Activated CD4-positive, alpha-beta T cell treated with anti-CD3 and anti-CD28 coated beads for 36 hours (primary cell): ENCODE measurements at regions not wholly inside any gene's neighbourhood (a gene's known extent, or its start where the extent isn't known, plus 50 kb on each side); places are given as distances from the start of the nearest gene placed in this dataset.
"Not testable (repeated sequence)": the region's sequence is repeated elsewhere in the genome, so short reads cannot be mapped to it uniquely, and the experiment has no call there.

Experiments
- ATAC-seq: fragments of 200-7000 bp; cut with Tn5 transposase; one replicate; pipeline ENCODE4 v1.10.0; 2021; ENCODE audit warnings: mild to moderate bottlenecking, moderate library complexity
- CTCF ChIA-PET: fragments of 350-600 bp; sonication (Branson Sonifier 250); formaldehyde crosslinking; loops from one replicate; lab custom pipeline; 2021; ENCODE audit warnings: antibody characterized with exemption; lab: Charles Lee
- POLR2A ChIA-PET: fragments of 350-600 bp; sonication (Branson Sonifier 250); formaldehyde crosslinking; loops from one replicate; lab custom pipeline; 2021; ENCODE audit warnings: antibody characterized with exemption, inconsistent platforms; lab: Charles Lee
- DNase-seq: peaks from one replicate; pipeline ENCODE4 v3.0.0-alpha.2; 2020
- H3K27ac Mint-ChIP-seq: one replicate; pipeline ENCODE4 v1.8.0; 2021; ENCODE audit warnings: mixed read lengths
- H3K27me3 Mint-ChIP-seq: one replicate; pipeline ENCODE4 v1.8.0; 2021; ENCODE audit warnings: mixed read lengths
- H3K36me3 Mint-ChIP-seq: one replicate; pipeline ENCODE4 v1.8.0; 2021; ENCODE audit warnings: low read depth, mixed read lengths
- H3K4me1 Mint-ChIP-seq: one replicate; pipeline ENCODE4 v1.8.0; 2021; ENCODE audit warnings: mixed read lengths
- H3K4me3 Mint-ChIP-seq: one replicate; pipeline ENCODE4 v1.8.0; 2021; ENCODE audit warnings: mild to moderate bottlenecking, moderate library complexity, mixed read lengths
- H3K9me3 Mint-ChIP-seq: one replicate; pipeline ENCODE4 v1.8.0; 2021; ENCODE audit warnings: low read depth, mixed read lengths
- intact Hi-C, 2 experiments: fragments of 100-400 bp; cut with DNase I in 1 of 2; cut with micrococcal nuclease in 1 of 2; formaldehyde crosslinking; loops; one replicate each; pipeline versions ENCODE4 v1.14.2 to v1.15.1; 2022 to 2024; cut with DNase I, micrococcal nuclease

- Mint-ChIP-seq H3K9me3 (no peaks in the 10 kb centered on the region), H3K27ac (no peak overlapping the region), H3K4me3 (no peak overlapping the region), H3K4me1 (no peaks in the 10 kb centered on the region), H3K27me3 (no peaks in the 10 kb centered on the region), H3K36me3 (no peaks in the 10 kb centered on the region)
- DNase-seq (no peak), ATAC-seq (no peak)
- CTCF ChIA-PET: no interaction called here
- intact Hi-C loops: no loop called here
- POLR2A ChIA-PET: interaction anchor here (0.7 kb wide), 1 partner anchor 215 kb away, joined by 3 read pairs; no protein-coding TSS in a partner anchor
Observed at GRCh38 chrX:17968367-17968766, 107.3 kb upstream of the RAI2 start.

GRCh38 chrX:17967888-17968287, 106.8 kb upstream of the RAI2 start:
- ATAC-seq (no peak), DNase-seq (no peak)
- ChIA-PET CTCF (no interaction called here), POLR2A (no interaction called here)
- Mint-ChIP-seq H3K36me3 (no peaks in the 10 kb centered on the region), H3K4me1 (no peaks in the 10 kb centered on the region), H3K9me3 (no peaks in the 10 kb centered on the region), H3K27ac (no peak overlapping the region), H3K27me3 (no peaks in the 10 kb centered on the region), H3K4me3 (no peak overlapping the region)
- intact Hi-C loops: no loop called here

GRCh38 chrX:17964871-17965270, 103.8 kb upstream of the RAI2 start:
- ChIA-PET POLR2A (no interaction called here), CTCF (interaction anchor here (0.6 kb wide), 1 partner anchor 285 kb away, joined by 3 read pairs; no protein-coding TSS in a partner anchor)
- no peak for DNase-seq
- H3K4me3 Mint-ChIP-seq: no peak overlapping the region
- no peak for ATAC-seq
- no peak overlapping the region for H3K27ac Mint-ChIP-seq
- no peaks in the 10 kb centered on the region for H3K36me3 Mint-ChIP-seq
- no peaks in the 10 kb centered on the region for H3K9me3 Mint-ChIP-seq
- no peaks in the 10 kb centered on the region for H3K27me3 Mint-ChIP-seq
- no peaks in the 10 kb centered on the region for H3K4me1 Mint-ChIP-seq
- intact Hi-C loops: no loop called here

DNA sequence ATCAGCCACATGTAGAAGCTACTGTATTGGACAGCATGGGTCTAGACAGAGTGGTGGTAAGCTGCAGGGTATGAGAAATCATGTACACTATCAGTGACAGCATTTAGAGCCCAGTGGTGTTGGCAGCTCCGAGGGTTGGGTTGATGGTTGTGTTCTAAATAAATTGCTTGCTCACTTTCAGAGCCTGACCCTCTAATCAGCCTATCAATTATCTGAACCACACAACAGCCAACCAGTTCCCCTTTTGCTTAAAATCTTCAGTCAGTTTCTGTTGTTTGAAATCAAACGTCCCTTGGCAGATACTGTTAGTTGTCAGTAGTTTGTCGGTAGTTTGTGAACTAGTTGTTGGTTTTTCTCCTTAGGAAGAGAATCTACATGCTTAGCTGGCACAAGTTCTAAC, 99.8 kb upstream of the RAI2 start:
- H3K4me1 Mint-ChIP-seq: no peaks in the 10 kb centered on the region
- CTCF ChIA-PET: interaction anchor here (1.0 kb wide), 1 partner anchor 316 kb away, joined by 3 read pairs; no protein-coding TSS in a partner anchor
- no peaks in the 10 kb centered on the region for H3K9me3 Mint-ChIP-seq
- DNase-seq (no peak), ATAC-seq (no peak)
- no peaks in the 10 kb centered on the region for H3K36me3 Mint-ChIP-seq
- POLR2A ChIA-PET: no interaction called here
- intact Hi-C loops: no loop called here
- H3K4me3 Mint-ChIP-seq: no peak overlapping the region
- no peak overlapping the region for H3K27ac Mint-ChIP-seq
- no peaks in the 10 kb centered on the region for H3K27me3 Mint-ChIP-seq

DNA sequence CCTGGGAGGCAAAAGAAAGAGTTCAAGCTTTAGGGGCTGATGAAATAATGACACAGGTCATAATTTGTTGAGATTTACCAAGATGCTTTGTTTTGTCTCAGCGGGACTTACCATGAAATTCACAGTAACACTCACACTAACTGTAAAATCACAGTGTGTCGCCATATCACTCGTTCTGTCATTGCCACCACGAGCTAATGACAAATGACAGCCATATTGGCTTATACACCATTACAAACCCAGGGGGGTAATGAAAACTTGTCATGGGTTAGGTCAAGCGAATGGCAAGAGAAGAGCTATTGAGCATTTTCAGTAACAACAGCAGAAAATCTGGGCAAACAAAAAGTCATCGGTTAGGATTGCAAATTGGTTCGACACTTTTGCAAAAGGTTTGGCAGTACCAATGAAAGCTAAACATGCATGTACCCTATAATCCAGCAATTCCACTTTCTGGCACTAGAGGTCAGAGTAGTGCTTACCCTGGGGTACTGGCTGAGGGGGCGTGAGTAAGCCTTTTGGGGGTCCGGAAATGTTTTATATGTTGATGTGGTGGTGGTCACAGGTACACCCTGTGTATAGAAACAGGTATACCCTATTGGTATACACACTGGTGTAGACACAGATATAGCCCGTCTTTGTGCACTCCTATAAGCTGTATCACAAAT, 83.9 kb upstream of the RAI2 start:
- Mint-ChIP-seq H3K27me3 (no peaks in the 10 kb centered on the region), H3K4me3 (no peak overlapping the region), H3K27ac (no peak overlapping the region), H3K4me1 (no peaks in the 10 kb centered on the region), H3K36me3 (no peaks in the 10 kb centered on the region), H3K9me3 (no peaks in the 10 kb centered on the region)
- no peak for ATAC-seq
- ChIA-PET CTCF (interaction anchor here (0.6 to 1.4 kb wide), 6 partner anchors 36 to 437 kb away, joined by 3 read pairs; no protein-coding TSS in a partner anchor), POLR2A (no interaction called here)
- DNase-seq: peak; percentile 8
- intact Hi-C loops: loop anchor here in 1 of 2 experiments (2.0 kb wide), 1 partner anchor 434 kb away; no protein-coding TSS in a partner anchor

DNA sequence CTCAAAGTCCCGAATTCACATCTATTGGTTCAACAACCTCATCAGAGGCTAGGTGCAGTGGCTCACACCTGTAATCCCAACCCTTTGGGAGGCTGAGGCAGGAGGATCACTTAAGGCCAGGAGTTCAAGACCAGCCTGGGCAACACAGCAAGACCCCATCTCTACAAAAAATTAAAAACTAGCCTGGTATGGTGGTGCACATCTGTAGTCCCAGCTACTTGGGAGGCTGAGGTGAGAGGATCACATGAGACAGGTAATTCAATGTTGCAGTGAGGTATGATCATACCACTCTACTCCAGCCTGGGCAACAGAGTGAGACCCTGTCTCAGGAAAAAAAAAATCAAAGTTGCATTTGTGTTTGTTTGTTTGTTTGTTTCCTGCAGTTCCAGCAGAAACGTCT, 80.1 kb upstream of the RAI2 start:
- H3K4me1 Mint-ChIP-seq, H3K4me3 Mint-ChIP-seq, DNase-seq, H3K9me3 Mint-ChIP-seq, H3K27ac Mint-ChIP-seq, intact Hi-C loops, CTCF ChIA-PET, ATAC-seq, POLR2A ChIA-PET, H3K27me3 Mint-ChIP-seq, H3K36me3 Mint-ChIP-seq: not testable (repeated sequence)

DNA sequence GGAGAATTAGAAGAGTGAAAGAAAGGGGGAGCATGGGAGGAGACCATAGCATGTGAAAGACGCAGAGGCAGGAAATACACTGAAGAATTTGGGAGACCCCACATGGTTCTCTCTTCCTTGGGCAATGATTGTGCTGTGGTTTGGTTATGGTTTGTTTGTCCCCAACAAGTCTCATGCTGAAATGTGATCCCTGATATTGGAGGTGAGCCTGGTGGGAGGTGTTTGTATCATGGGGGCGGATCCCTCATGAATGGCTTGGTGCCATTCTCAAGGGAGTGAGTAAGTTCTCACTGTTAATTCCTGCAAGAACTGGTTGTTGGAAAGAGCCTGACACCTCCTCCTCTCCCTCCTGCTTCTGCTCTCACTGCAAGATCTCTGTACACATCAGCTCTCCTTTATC, 78.6 kb upstream of the RAI2 start:
- POLR2A ChIA-PET: no interaction called here
- Mint-ChIP-seq H3K27me3 (no peaks in the 10 kb centered on the region), H3K4me3 (no peak overlapping the region), H3K36me3 (no peaks in the 10 kb centered on the region), H3K27ac (no peak overlapping the region), H3K4me1 (no peaks in the 10 kb centered on the region), H3K9me3 (no peaks in the 10 kb centered on the region)
- ATAC-seq (no peak), DNase-seq (no peak)
- intact Hi-C loops: no loop called here
- CTCF ChIA-PET: no interaction called here

- no peaks in the 10 kb centered on the region for H3K4me1 Mint-ChIP-seq
- ATAC-seq: no peak
- POLR2A ChIA-PET: no interaction called here
- H3K27me3 Mint-ChIP-seq: no peaks in the 10 kb centered on the region
- intact Hi-C loops: no loop called here
- no peaks in the 10 kb centered on the region for H3K9me3 Mint-ChIP-seq
- no peak overlapping the region for H3K4me3 Mint-ChIP-seq
- DNase-seq: no peak
- CTCF ChIA-PET: interaction anchor here (1.2 kb wide), 1 partner anchor 9 kb away, joined by 3 read pairs; no protein-coding TSS in a partner anchor
- H3K36me3 Mint-ChIP-seq: no peaks in the 10 kb centered on the region
- no peak overlapping the region for H3K27ac Mint-ChIP-seq
Observed at GRCh38 chrX:17933856-17934255, 72.8 kb upstream of the RAI2 start.

DNA sequence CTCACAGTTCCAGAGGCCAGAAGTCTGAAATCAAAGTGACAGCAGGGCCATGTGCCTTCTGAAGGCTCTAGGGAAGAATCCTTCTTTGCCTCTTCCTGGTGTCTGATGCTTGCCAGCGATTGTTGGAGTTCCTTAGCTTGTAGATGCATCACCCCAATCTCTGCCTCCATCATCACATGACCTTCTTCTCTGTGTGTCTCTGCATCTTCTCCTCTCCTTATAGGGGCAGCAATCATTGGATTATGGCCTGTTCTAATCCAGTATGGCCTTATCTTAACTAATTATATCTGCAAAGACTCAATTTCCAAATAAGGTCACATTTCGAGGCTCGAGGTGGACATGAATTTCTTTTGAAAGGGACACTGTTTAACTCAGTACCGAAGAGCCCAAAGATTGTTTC, 71.7 kb upstream of the RAI2 start:
- intact Hi-C loops: no loop called here
- Mint-ChIP-seq H3K9me3 (no peaks in the 10 kb centered on the region), H3K4me1 (no peaks in the 10 kb centered on the region), H3K27me3 (no peaks in the 10 kb centered on the region), H3K36me3 (no peaks in the 10 kb centered on the region), H3K27ac (no peak overlapping the region), H3K4me3 (no peak overlapping the region)
- DNase-seq (no peak), ATAC-seq (no peak)
- CTCF ChIA-PET: no interaction called here
- POLR2A ChIA-PET: no interaction called here

DNA sequence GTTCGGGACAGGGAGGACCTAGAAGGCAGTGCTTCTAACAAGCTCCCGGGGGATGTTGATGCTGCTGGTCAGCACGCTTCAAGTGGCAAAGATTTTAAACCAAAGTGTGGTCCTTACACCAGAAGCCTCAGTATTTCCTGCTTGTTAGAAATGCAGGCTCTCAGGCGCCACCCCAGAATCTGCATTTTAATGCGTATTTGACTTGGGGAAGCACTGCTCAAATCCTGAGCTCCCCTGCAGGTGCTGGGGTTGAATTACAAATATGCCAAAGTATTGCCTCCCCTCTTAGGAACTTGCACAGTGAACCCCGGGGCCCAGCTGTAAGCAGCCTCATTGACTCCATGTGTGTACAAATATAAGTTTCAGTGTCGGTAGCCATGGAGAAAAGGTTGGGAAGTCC, 70.8 kb upstream of the RAI2 start:
- Mint-ChIP-seq H3K4me3 (no peak overlapping the region), H3K27me3 (no peaks in the 10 kb centered on the region), H3K9me3 (no peaks in the 10 kb centered on the region), H3K27ac (no peak overlapping the region), H3K4me1 (no peaks in the 10 kb centered on the region), H3K36me3 (no peaks in the 10 kb centered on the region)
- ChIA-PET CTCF (no interaction called here), POLR2A (no interaction called here)
- ATAC-seq: no peak
- intact Hi-C loops: no loop called here
- DNase-seq: no peak

DNA sequence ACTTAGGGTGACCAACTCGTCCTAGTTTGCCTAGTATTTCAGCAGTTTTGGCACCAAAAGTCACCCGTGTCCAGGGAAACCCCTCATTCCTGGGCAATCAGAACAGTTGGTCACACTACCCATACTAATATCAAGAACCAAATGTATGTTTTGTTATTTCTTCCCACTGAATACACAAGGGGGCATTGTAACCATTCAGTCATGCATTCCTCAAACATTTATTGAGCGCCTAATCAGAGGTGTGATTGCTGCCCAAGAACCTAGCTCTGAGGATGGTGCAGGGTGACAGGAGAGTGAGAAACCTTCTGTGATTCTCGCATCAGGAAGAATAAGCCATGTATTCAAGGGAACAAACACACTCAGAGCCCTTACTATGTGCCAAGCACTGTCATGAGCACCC, 69.8 kb upstream of the RAI2 start:
- no peaks in the 10 kb centered on the region for H3K4me1 Mint-ChIP-seq
- no peak overlapping the region for H3K27ac Mint-ChIP-seq
- DNase-seq (no peak), ATAC-seq (no peak)
- ChIA-PET CTCF (no interaction called here), POLR2A (no interaction called here)
- no peak overlapping the region for H3K4me3 Mint-ChIP-seq
- H3K36me3 Mint-ChIP-seq: no peaks in the 10 kb centered on the region
- intact Hi-C loops: no loop called here
- H3K9me3 Mint-ChIP-seq: peaks cover 6% of the 10 kb centered on the region
- H3K27me3 Mint-ChIP-seq: no peaks in the 10 kb centered on the region

DNA sequence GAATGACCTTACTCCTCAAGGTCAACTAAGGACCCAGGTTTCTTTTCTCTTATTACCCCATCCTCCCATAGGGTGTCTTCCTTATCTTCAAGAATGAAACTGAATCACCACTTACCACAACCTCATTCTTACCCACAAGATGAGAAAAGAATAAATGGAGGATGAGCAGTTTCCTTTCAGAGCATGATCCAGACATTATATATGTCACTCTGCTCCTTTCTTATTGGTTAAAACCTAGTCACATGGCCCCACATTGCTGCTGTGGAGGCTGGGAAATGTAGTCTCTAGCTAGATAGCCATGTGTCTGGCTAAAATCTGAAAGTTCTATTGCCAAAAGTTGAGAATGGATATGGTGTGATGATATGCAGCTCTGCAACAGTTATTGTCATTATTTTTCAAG, 62.4 kb upstream of the RAI2 start:
- POLR2A ChIA-PET: no interaction called here
- Mint-ChIP-seq H3K9me3 (peaks cover 6% of the 10 kb centered on the region), H3K27me3 (no peaks in the 10 kb centered on the region), H3K4me3 (no peak overlapping the region), H3K4me1 (peaks cover 8% of the 10 kb centered on the region), H3K27ac (no peak overlapping the region), H3K36me3 (no peaks in the 10 kb centered on the region)
- ATAC-seq: peak; percentile 93
- intact Hi-C loops: loop anchor here in 1 of 2 experiments (10.0 kb wide), 1 partner anchor 179 kb away; no protein-coding TSS in a partner anchor
- DNase-seq: peak; percentile 20
- CTCF ChIA-PET: interaction anchor here (0.7 kb wide), 1 partner anchor 187 kb away, joined by 3 read pairs; no protein-coding TSS in a partner anchor
